Gastroesophageal sphincter (tissue), 4 donors: ENCODE measurements at regions not wholly inside any gene's neighbourhood (a gene's known extent, or its start where the extent isn't known, plus 50 kb on each side); places are given as distances from the start of the nearest gene placed in this dataset.
A peak's percentile ranks its signal among the peaks of the same experiment; 100 is the strongest.

Source experiments
- ATAC-seq: fragments of 150-250 bp; one replicate; pipeline ENCODE4 v1.9.1; 2016; ENCODE audit warnings: mild to moderate bottlenecking, moderate library complexity
- H3K27ac ChIP-seq, 4 donors: fragments of 200-600 bp; sonication (generic) in 3 of 4; 1 replicate in 3 of 4; 2 replicates in 1 of 4; pipeline ENCODE4 v1.5.1; 2016 to 2019
- H3K27me3 ChIP-seq: fragments of 200-600 bp; sonication (generic); one replicate; pipeline ENCODE4 v1.5.1; 2019
- H3K36me3 ChIP-seq, 2 donors: fragments of 200-600 bp; sonication (generic); one replicate each; pipeline ENCODE4 v1.5.1; 2019; ENCODE audit warnings: control low read depth in 1 of 2
- H3K4me1 ChIP-seq, 3 donors: fragments of 200-600 bp; sonication (generic); 1 replicate in 2 of 3; 2 replicates in 1 of 3; pipeline ENCODE4 v1.5.1; 2016 to 2019; ENCODE audit warnings: control low read depth in 2 of 3
- H3K4me3 ChIP-seq, 2 donors: fragments of 200-600 bp; sonication (generic); one replicate each; pipeline ENCODE4 v1.5.1; 2019; ENCODE audit warnings: mild to moderate bottlenecking in 1 of 2, moderate library complexity in 1 of 2
- H3K9me3 ChIP-seq, 3 donors: fragments of 200-600 bp; sonication (generic); one replicate each; pipeline ENCODE4 v1.5.1; 2017 to 2019; ENCODE audit warnings: control low read depth in 2 of 3
- EP300 ChIP-seq: sonication (generic); formaldehyde crosslinking; IDR thresholded peaks from one replicate; pipeline ENCODE4 v1.6.1; 2017; ENCODE audit warnings: antibody characterized with exemption, mild to moderate bottlenecking
- POLR2A ChIP-seq, 2 donors: fragments of 450-650 bp; IDR thresholded peaks; one replicate each; pipeline ENCODE4 v1.6.1; 2017; ENCODE audit warnings: antibody characterized with exemption in 2 of 2, mild to moderate bottlenecking in 2 of 2, moderate library complexity in 1 of 2
- POLR2AphosphoS5 ChIP-seq: sonication (generic); formaldehyde crosslinking; IDR thresholded peaks from one replicate; pipeline ENCODE4 v1.6.1; 2017; ENCODE audit warnings: antibody characterized with exemption
- WGBS, 2 donors: methylation state at CpG; one replicate each; pipeline ENCODE4 v1.1.5; 2018; ENCODE audit warnings: low coverage in 1 of 2; 5-methylcytosine and 5-hydroxymethylcytosine counted together
- TF ChIP-seq, protein P1 (sequence below), 4 experiments: fragments of 200-600 bp in 2 of 4; fragments of 450-650 bp in 2 of 4; sonication (generic) in 1 of 4; IDR thresholded peaks; one replicate each; pipeline ENCODE4 v1.5.1; 2017 to 2019; ENCODE audit warnings: antibody characterized with exemption in 4 of 4, mild to moderate bottlenecking in 2 of 4, moderate library complexity in 2 of 4

DNA sequence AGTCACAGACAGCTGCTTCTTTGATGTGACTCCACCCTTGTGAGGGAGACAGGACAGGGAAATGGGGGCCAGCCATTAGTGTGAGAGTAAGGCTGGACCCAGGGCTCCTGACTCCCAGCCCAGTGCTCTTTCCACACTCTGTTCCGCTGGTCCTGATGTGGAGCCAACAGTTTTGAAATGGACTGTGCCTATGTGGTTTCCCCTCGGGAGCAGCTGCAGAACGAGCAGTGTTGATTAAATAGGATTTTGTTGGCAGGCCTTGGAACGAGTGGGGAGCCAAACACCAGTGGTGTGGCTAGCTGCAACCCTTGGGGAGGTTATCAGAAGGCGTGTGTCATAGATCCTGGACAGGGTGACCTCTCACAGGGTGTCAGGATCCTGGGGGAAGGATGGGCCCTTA, 66.5 kb upstream of the AMPD3 start:
- Histone ChIP-seq H3K4me3 (no peak overlapping the region), H3K27me3 (no peaks in the 10 kb centered on the region), H3K9me3 (no peaks in the 10 kb centered on the region), H3K36me3 (no peaks in the 10 kb centered on the region), H3K4me1 (peaks cover 0 to 55% (median 31%) of the 10 kb centered on the region in 3 donors), H3K27ac (peak overlapping the region; percentile 16 to 85 (median 73))
- ATAC-seq, result peak; percentile 44
- 0% methylated on average over 1 of the region's 5 CpGs; no CpG with 5 or more reads in 1 of the 2 donors for WGBS, 2 donors
- TF ChIP-seq, protein P1, sequence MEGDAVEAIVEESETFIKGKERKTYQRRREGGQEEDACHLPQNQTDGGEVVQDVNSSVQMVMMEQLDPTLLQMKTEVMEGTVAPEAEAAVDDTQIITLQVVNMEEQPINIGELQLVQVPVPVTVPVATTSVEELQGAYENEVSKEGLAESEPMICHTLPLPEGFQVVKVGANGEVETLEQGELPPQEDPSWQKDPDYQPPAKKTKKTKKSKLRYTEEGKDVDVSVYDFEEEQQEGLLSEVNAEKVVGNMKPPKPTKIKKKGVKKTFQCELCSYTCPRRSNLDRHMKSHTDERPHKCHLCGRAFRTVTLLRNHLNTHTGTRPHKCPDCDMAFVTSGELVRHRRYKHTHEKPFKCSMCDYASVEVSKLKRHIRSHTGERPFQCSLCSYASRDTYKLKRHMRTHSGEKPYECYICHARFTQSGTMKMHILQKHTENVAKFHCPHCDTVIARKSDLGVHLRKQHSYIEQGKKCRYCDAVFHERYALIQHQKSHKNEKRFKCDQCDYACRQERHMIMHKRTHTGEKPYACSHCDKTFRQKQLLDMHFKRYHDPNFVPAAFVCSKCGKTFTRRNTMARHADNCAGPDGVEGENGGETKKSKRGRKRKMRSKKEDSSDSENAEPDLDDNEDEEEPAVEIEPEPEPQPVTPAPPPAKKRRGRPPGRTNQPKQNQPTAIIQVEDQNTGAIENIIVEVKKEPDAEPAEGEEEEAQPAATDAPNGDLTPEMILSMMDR (IDR thresholded peaks at IDR 0.05), result no peak
- TF ChIP-seq POLR2A (IDR thresholded peaks at IDR 0.05) (no peak), POLR2AphosphoS5 (no peak), EP300 (no peak)

DNA sequence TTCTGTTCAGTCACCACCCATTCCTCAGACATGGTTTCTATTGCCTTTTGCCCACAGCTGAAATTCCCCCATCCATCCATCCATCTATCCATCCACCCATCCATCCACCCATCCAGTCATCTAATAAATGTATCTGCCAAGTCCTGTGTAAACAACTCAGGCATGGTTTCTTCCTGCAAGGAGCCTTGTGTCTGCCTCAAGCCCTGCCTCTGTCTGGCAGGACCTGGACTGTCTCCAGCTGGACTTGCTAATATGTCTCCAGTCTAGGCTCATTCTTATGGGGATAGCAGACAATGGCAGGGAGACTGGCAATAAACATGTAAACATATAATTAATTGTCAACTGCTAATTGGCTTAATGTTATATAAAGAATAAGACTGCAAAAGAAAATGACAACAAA, 64.7 kb upstream of the AMPD3 start:
- H3K4me1 ChIP-seq, result peaks cover 0 to 64% (median 31%) of the 10 kb centered on the region in 3 donors
- no peak overlapping the region for H3K4me3 ChIP-seq
- ATAC-seq, result no peak

DNA sequence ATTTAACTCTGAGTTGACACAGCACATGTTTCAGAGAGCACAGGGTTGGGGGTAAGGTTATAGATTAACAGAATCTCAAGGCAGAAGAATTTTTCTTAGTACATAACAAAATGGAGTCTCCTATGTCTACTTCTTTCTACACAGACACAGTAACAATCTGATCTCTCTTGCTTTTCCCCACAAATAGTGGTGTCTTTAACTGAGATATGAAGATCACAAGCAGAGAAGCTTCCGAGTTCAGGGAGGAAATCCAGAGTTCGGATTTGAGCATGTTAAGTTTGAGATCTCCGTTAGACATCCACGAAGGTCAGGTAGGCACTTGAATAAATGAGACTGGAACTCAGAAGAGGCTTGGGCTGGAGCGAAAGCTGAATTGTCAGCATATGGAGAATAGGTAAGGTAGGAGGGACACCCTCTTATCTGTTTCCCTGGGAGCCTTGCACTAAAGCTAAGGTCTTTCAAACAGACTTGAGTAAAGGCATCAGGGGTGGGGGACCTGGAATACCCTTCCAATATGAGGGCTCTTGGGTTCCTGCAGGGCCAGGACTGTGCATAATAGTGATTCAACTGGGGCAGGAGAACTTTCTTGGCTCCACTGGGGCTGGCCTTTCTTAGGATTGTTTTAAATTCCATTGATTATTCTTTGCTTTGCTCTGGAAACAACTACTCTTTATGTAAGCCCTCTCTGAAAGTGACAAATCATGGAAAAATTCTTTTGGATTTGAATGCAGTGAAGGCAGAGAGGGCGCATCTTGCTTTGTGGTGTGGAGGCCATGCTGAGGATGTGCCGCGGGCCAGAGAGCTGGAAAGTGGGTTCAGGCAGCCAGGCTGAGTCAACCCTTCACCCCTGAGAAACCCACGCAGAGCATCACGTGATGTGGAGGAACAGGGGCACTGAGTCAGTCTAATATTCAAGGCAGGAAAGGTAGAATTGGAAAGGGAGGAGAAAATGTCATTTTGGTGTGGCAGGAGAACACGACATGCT, 62.7 kb upstream of the AMPD3 start:
- H3K27me3 ChIP-seq, result no peaks in the 10 kb centered on the region
- no peaks in the 10 kb centered on the region for H3K36me3 ChIP-seq
- TF ChIP-seq POLR2A (IDR thresholded peaks at IDR 0.05) (no peak), POLR2AphosphoS5 (no peak), EP300 (no peak)
- TF ChIP-seq, protein P1 (IDR thresholded peaks at IDR 0.05), result no peak
- peak overlapping the region in 3 of 4 donors; percentile 48 to 76 (median 49) for H3K27ac ChIP-seq
- ATAC-seq, result no peak
- 61 to 79% methylated on average over 6 to 11 of the region's 11 CpGs for WGBS, 2 donors
- H3K4me1 ChIP-seq, result peaks cover 0 to 50% (median 21%) of the 10 kb centered on the region in 3 donors
- no peak overlapping the region for H3K4me3 ChIP-seq
- no peaks in the 10 kb centered on the region for H3K9me3 ChIP-seq

More for the DNA sequence above, 64.7 kb upstream of the AMPD3 start:
- Histone ChIP-seq H3K27me3 (no peaks in the 10 kb centered on the region), H3K36me3 (no peaks in the 10 kb centered on the region), H3K27ac (no peak overlapping the region), H3K9me3 (no peaks in the 10 kb centered on the region)
- TF ChIP-seq, protein P1 (IDR thresholded peaks at IDR 0.05), result no peak
- no peak for TF ChIP-seq EP300

DNA sequence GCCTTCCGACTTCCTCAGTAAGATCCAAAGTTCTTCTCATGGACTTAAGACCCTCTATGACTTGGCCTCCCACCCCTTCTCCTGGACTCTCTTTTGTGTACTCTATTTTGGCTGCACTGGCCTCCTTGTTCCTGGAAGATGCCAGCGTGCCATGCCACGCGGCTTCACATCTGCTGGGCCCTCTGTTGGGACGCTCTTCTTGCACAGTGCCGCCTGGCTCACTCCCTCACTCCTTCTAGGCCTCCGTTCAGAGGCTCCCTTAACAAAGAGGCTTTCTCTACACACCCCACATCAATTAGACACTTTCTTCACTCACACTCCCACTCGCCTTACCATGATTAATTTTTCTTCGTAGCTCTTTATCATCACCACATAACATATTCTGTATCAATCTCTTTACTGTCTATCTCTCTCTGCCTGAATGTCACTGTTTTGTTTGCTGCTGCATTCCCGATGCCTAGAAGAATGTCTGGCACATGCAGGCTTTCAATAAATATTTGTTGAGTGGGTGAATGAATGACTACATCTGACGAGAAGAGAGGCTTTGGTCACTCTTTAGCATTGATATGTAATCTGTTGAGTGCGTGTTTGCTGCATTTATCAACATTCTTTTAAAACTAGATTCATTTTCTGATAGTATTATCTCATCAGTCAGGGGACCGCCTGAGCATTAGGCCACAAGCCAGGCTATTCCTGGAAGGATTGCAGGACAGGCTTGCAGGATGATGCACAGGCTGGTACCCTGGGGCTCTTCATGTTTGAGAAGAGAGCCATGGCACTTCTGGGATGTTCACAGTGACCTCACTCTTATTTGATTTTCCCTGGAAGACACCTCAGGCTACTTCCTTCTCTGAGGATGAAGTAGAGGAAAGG, 60.6 kb upstream of the AMPD3 start:
- 55 to 70% methylated on average over 11 to 13 of the region's 13 CpGs for WGBS, 2 donors
- peak overlapping the region in 2 of 4 donors; percentile 24 to 37 for H3K27ac ChIP-seq
- no peaks in the 10 kb centered on the region for H3K36me3 ChIP-seq
- peaks cover 0 to 31% (median 15%) of the 10 kb centered on the region in 3 donors for H3K4me1 ChIP-seq
- H3K9me3 ChIP-seq, result no peaks in the 10 kb centered on the region
- H3K27me3 ChIP-seq, result no peaks in the 10 kb centered on the region
- no peak overlapping the region for H3K4me3 ChIP-seq
- TF ChIP-seq POLR2AphosphoS5, result peak; percentile 52
- TF ChIP-seq POLR2A (IDR thresholded peaks at IDR 0.05), result no peak
- peak; percentile 18 for ATAC-seq

DNA sequence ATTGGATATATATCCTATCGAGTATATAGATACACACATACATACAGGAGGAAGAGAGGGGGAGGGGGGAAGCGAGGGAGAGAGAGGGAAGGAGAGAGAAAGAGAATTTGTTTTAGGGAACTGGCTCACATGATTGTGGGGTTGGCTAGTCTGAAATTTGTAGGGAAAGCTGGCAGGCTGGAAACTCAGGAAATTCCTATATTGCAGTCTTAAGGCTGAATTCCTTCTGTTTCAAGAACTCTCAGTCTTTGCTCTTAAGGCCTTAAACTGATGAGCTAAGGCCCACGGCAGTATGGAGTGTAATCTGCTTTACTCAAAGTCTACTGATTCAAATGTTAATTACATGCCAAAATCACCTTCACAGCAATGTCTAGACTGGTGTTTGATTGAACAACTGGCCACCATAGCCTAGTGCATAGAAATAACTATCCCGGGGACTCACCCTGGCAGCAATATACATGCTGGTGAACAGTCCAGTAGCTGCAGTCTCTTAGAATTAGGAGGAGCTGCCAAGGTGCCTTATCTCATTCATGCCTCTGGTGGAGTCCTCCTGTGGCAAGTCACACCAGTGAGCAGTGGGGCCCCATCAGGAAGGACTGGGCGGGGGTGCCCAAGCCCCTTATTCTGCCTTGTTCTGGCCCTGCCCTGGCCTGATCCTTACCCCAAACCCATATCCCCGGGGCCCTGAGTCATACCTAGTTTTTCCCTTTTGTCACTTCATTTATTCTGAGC, 59.7 kb upstream of the AMPD3 start:
- no peaks in the 10 kb centered on the region for H3K9me3 ChIP-seq
- ATAC-seq, result no peak
- WGBS, 2 donors, result 77 to 91% methylated on average over 5 to 6 of the region's 6 CpGs
- no peaks in the 10 kb centered on the region for H3K36me3 ChIP-seq
- H3K27ac ChIP-seq, result peak overlapping the region in 1 of 4 donors; percentile 9
- peaks cover 0 to 27% (median 13%) of the 10 kb centered on the region in 3 donors for H3K4me1 ChIP-seq
- H3K4me3 ChIP-seq, result no peak overlapping the region
- TF ChIP-seq, protein P1 (IDR thresholded peaks at IDR 0.05), result no peak
- TF ChIP-seq EP300 (no peak), POLR2AphosphoS5 (no peak), POLR2A (IDR thresholded peaks at IDR 0.05) (no peak)
- H3K27me3 ChIP-seq, result no peaks in the 10 kb centered on the region
